NCI-H187 (cell line): ENCODE measurements at regions not wholly inside any gene's neighbourhood (a gene's known extent, or its start where the extent isn't known, plus 50 kb on each side); places are given as distances from the start of the nearest gene placed in this dataset.

Experiments used
- DNase-seq, 2 experiments: peaks; one replicate each; lab custom pipeline; 2025; lab: John Stamatoyannopoulos, UW

GRCh38 chr20:16174311-16174710 lies 398.9 kb downstream of the KIF16B start:
- DNase-seq: no peak

GRCh38 chr20:16173044-16173443 lies 400.2 kb downstream of the KIF16B start:
- DNase-seq: no peak

GRCh38 chr20:16171180-16171579 lies 402.1 kb downstream of the KIF16B start:
- no peak for DNase-seq

GRCh38 chr20:16170406-16170971 lies 402.8 kb downstream of the KIF16B start:
- DNase-seq: no peak

- DNase-seq: no peak
These were observed 405.7 kb downstream of the KIF16B start for GRCh38 chr20:16167423-16168130.

- no peak for DNase-seq
These were observed 406.5 kb downstream of the KIF16B start for GRCh38 chr20:16166737-16167136.

- DNase-seq: no peak
These were observed 414.3 kb downstream of the KIF16B start for GRCh38 chr20:16158976-16159286.

GRCh38 chr20:16158090-16158975 lies 414.9 kb downstream of the KIF16B start:
- no peak for DNase-seq

GRCh38 chr20:16147916-16148315 lies 425.3 kb downstream of the KIF16B start:
- no peak for DNase-seq

GRCh38 chr20:16147216-16147615 lies 426.0 kb downstream of the KIF16B start:
- no peak for DNase-seq

- no peak for DNase-seq
These were observed 427.3 kb downstream of the KIF16B start for GRCh38 chr20:16145919-16146318.

- DNase-seq: no peak
These were observed 429.7 kb downstream of the KIF16B start for GRCh38 chr20:16143596-16143995.

- no peak for DNase-seq
These were observed 437.6 kb downstream of the KIF16B start for GRCh38 chr20:16135630-16136029.

- no peak for DNase-seq
These were observed 441.0 kb downstream of the KIF16B start for GRCh38 chr20:16132036-16132798.

- DNase-seq: no peak
These were observed 443.8 kb downstream of the KIF16B start for GRCh38 chr20:16129411-16129810.

- no peak for DNase-seq
These were observed 444.6 kb downstream of the KIF16B start for GRCh38 chr20:16128538-16129106.

GRCh38 chr20:16125816-16126215 lies 447.4 kb downstream of the KIF16B start:
- DNase-seq: no peak

GRCh38 chr20:16124911-16125776 lies 448.1 kb downstream of the KIF16B start:
- DNase-seq: no peak

- no peak for DNase-seq
These were observed 448.8 kb downstream of the KIF16B start for GRCh38 chr20:16124491-16124890.

- DNase-seq: no peak
These were observed 449.6 kb downstream of the KIF16B start for GRCh38 chr20:16123623-16124022.

- DNase-seq: no peak
These were observed 453.3 kb downstream of the KIF16B start for GRCh38 chr20:16119909-16120308.
